AML-193 (cell line): ENCODE measurements at regions not wholly inside any gene's neighbourhood (a gene's known extent, or its start where the extent isn't known, plus 50 kb on each side); places are given as distances from the start of the nearest gene placed in this dataset.

Experiments used
- DNase-seq, 2 experiments: peaks; one replicate each; lab custom pipeline; 2025; lab: John Stamatoyannopoulos, UW

- no peak for DNase-seq
These were observed 51.5 kb upstream of the MTNR1B start for GRCh38 chr11:92917927-92918326.

GRCh38 chr11:92919048-92919447, 50.4 kb upstream of the MTNR1B start:
- DNase-seq, result no peak
